ENCODE measurements at regions not wholly inside any gene's neighbourhood (a gene's known extent, or its start where the extent isn't known, plus 50 kb on each side); places are given as distances from the start of the nearest gene placed in this dataset.
A peak's percentile ranks its signal among the peaks of the same experiment; 100 is the strongest.

GRCh38 chr2:199627417-199627816, 169.7 kb upstream of the SATB2 start:
- no peak for DNase-seq (ENCODE audit: low spot score)

- no peak for DNase-seq (ENCODE audit: low spot score)
Observed at GRCh38 chr2:199624958-199625357, 167.2 kb upstream of the SATB2 start.

- DNase-seq (ENCODE audit: low spot score) = no peak
Observed at GRCh38 chr2:199612509-199613130, 154.9 kb upstream of the SATB2 start.

GRCh38 chr2:199607914-199608313, 150.2 kb upstream of the SATB2 start:
- no peak for DNase-seq (ENCODE audit: low spot score)

- no peak for DNase-seq (ENCODE audit: low spot score)
Observed at GRCh38 chr2:199606193-199606780, 148.5 kb upstream of the SATB2 start.

GRCh38 chr2:199603721-199604291, 146.1 kb upstream of the SATB2 start:
- DNase-seq (ENCODE audit: low spot score) = no peak

GRCh38 chr2:199602896-199603717, 145.4 kb upstream of the SATB2 start:
- DNase-seq (ENCODE audit: low spot score) = no peak

GRCh38 chr2:199602271-199602895, 144.6 kb upstream of the SATB2 start:
- DNase-seq (ENCODE audit: low spot score) = peak; percentile 47

GRCh38 chr2:199596549-199596948, 138.8 kb upstream of the SATB2 start:
- peak; percentile 60 for DNase-seq (ENCODE audit: low spot score)

GRCh38 chr2:199594443-199594842, 136.7 kb upstream of the SATB2 start:
- DNase-seq (ENCODE audit: low spot score) = no peak

GRCh38 chr2:199591826-199592225, 134.1 kb upstream of the SATB2 start:
- no peak for DNase-seq (ENCODE audit: low spot score)

GRCh38 chr2:199590321-199591203, 132.8 kb upstream of the SATB2 start:
- DNase-seq (ENCODE audit: low spot score) = no peak

- no peak for DNase-seq (ENCODE audit: low spot score)
Observed at GRCh38 chr2:199589306-199589705, 131.6 kb upstream of the SATB2 start.

- no peak for DNase-seq (ENCODE audit: low spot score)
Observed at GRCh38 chr2:199588054-199588453, 130.3 kb upstream of the SATB2 start.

- DNase-seq (ENCODE audit: low spot score) = no peak
Observed at GRCh38 chr2:199586646-199587045, 128.9 kb upstream of the SATB2 start.

- no peak for DNase-seq (ENCODE audit: low spot score)
Observed at GRCh38 chr2:199583676-199584075, 125.9 kb upstream of the SATB2 start.

- DNase-seq (ENCODE audit: low spot score) = no peak
Observed at GRCh38 chr2:199581935-199582360, 124.2 kb upstream of the SATB2 start.

GRCh38 chr2:199581408-199581807, 123.7 kb upstream of the SATB2 start:
- DNase-seq (ENCODE audit: low spot score) = no peak

GRCh38 chr2:199575416-199575815, 117.7 kb upstream of the SATB2 start:
- no peak for DNase-seq (ENCODE audit: low spot score)

GRCh38 chr2:199572571-199572970, 114.8 kb upstream of the SATB2 start:
- DNase-seq (ENCODE audit: low spot score) = no peak

- no peak for DNase-seq (ENCODE audit: low spot score)
Observed at GRCh38 chr2:199570934-199571333, 113.2 kb upstream of the SATB2 start.

Data from NAMALWA (cell line).